ENCODE measurements at regions not wholly inside any gene's neighbourhood (a gene's known extent, or its start where the extent isn't known, plus 50 kb on each side); places are given as distances from the start of the nearest gene placed in this dataset.

GRCh38 chr3:117695871-117696645, 986.5 kb downstream of the TUSC7 start:
- ATAC-seq (no peak), DNase-seq (no peak)
- Histone ChIP-seq H3K27ac (no peak overlapping the region), H3K9me3 (no peaks in the 10 kb centered on the region), H3K36me3 (ENCODE audit: insufficient read depth in 1 of 2, low read depth in 1 of 2) (no peaks in the 10 kb centered on the region), H3K4me1 (no peaks in the 10 kb centered on the region), H3K27me3 (ENCODE audit: insufficient read depth in 3 of 3, low read length in 2 of 3) (no peaks in the 10 kb centered on the region), H3K4me3 (no peak overlapping the region)
- 73 to 82% (median 74%) methylated on average over 4 of the region's 4 CpGs for WGBS, 3 donors
- intact Hi-C loops (cut with DNase I) = no loop called here
- no peak for TF ChIP-seq CTCF (IDR thresholded peaks at IDR 0.05)

- intact Hi-C loops (cut with DNase I) = no loop called here
- no peaks in the 10 kb centered on the region for H3K36me3 ChIP-seq (ENCODE audit: insufficient read depth in 1 of 2, low read depth in 1 of 2)
- TF ChIP-seq CTCF (IDR thresholded peaks at IDR 0.05) = no peak
- no peak for DNase-seq
- ATAC-seq = no peak
- no peaks in the 10 kb centered on the region for H3K4me1 ChIP-seq
- no peak overlapping the region for H3K4me3 ChIP-seq
- H3K9me3 ChIP-seq = no peaks in the 10 kb centered on the region
- WGBS, 3 donors = 55 to 65% (median 56%) methylated on average over 5 of the region's 5 CpGs
- H3K27ac ChIP-seq = no peak overlapping the region
- H3K27me3 ChIP-seq (ENCODE audit: insufficient read depth in 3 of 3, low read length in 2 of 3) = no peaks in the 10 kb centered on the region
Measured at GRCh38 chr3:117696851-117697407, 987.4 kb downstream of the TUSC7 start.

- H3K9me3 ChIP-seq = no peaks in the 10 kb centered on the region
- no peak overlapping the region for H3K4me3 ChIP-seq
- DNase-seq = no peak
- H3K4me1 ChIP-seq = no peaks in the 10 kb centered on the region
- WGBS, 3 donors = 84 to 92% (median 91%) methylated on average over 2 of the region's 2 CpGs
- ATAC-seq = no peak
- intact Hi-C loops (cut with DNase I) = no loop called here
- no peaks in the 10 kb centered on the region for H3K36me3 ChIP-seq (ENCODE audit: insufficient read depth in 1 of 2, low read depth in 1 of 2)
- TF ChIP-seq CTCF (IDR thresholded peaks at IDR 0.05) = no peak
- no peaks in the 10 kb centered on the region for H3K27me3 ChIP-seq (ENCODE audit: insufficient read depth in 3 of 3, low read length in 2 of 3)
- H3K27ac ChIP-seq = no peak overlapping the region
Measured at GRCh38 chr3:117699058-117699457, 989.5 kb downstream of the TUSC7 start.

- WGBS, 3 donors = 77 to 79% (median 78%) methylated on average over 6 of the region's 6 CpGs
- ATAC-seq = no peak
Measured at GRCh38 chr3:117700573-117701360, 991.2 kb downstream of the TUSC7 start.

More at GRCh38 chr3:117700573-117701360, 991.2 kb downstream of the TUSC7 start:
- H3K27me3 ChIP-seq (ENCODE audit: insufficient read depth in 3 of 3, low read length in 2 of 3) = no peaks in the 10 kb centered on the region
- intact Hi-C loops (cut with DNase I) = no loop called here
- H3K4me1 ChIP-seq = no peaks in the 10 kb centered on the region
- H3K9me3 ChIP-seq = no peaks in the 10 kb centered on the region
- no peak overlapping the region for H3K4me3 ChIP-seq
- DNase-seq = no peak
- H3K36me3 ChIP-seq (ENCODE audit: insufficient read depth in 1 of 2, low read depth in 1 of 2) = no peaks in the 10 kb centered on the region
- no peak for TF ChIP-seq CTCF (IDR thresholded peaks at IDR 0.05)
- no peak overlapping the region for H3K27ac ChIP-seq
